GM23248 (cell line): ENCODE measurements at regions not wholly inside any gene's neighbourhood (a gene's known extent, or its start where the extent isn't known, plus 50 kb on each side); places are given as distances from the start of the nearest gene placed in this dataset.

Source experiments
- DNase-seq: peaks from one replicate; pipeline ENCODE4 v3.0.0-alpha.2; 2015
- H2AFZ ChIP-seq: fragments of 200-600 bp; sonication (generic); 2 replicates; pipeline ENCODE4 v1.6.1; 2016; ENCODE audit warnings: antibody characterized with exemption
- H3F3A ChIP-seq: fragments of 200-600 bp; sonication (generic); 2 replicates; pipeline ENCODE4 v1.6.1; 2016; ENCODE audit warnings: mild to moderate bottlenecking, antibody characterized with exemption, mixed run types; ENCODE audit not compliant: insufficient read depth
- H3K27ac ChIP-seq: fragments of 200-600 bp; sonication (generic); 2 replicates; pipeline ENCODE4 v1.5.1; 2016; ENCODE audit warnings: mild to moderate bottlenecking
- H3K27me3 ChIP-seq: fragments of 200-600 bp; sonication (generic); replicated peaks from 2 replicates; pipeline ENCODE4 v1.6.1; 2016; ENCODE audit warnings: mild to moderate bottlenecking; ENCODE audit not compliant: insufficient read depth
- H3K36me3 ChIP-seq: fragments of 200-600 bp; sonication (generic); 2 replicates; pipeline ENCODE4 v1.6.1; 2016; ENCODE audit warnings: low read depth, mild to moderate bottlenecking
- H3K4me1 ChIP-seq: fragments of 200-600 bp; sonication (generic); 2 replicates; pipeline ENCODE4 v1.6.1; 2016; ENCODE audit warnings: mild to moderate bottlenecking; ENCODE audit not compliant: insufficient read depth
- H3K4me2 ChIP-seq: fragments of 200-600 bp; sonication (generic); one replicate; pipeline ENCODE4 v1.6.1; 2016; ENCODE audit warnings: mild to moderate bottlenecking; ENCODE audit not compliant: unreplicated experiment
- H3K4me3 ChIP-seq: fragments of 200-600 bp; sonication (generic); 2 replicates; pipeline ENCODE4 v1.5.1; 2016; ENCODE audit warnings: mild to moderate bottlenecking
- H3K79me2 ChIP-seq: fragments of 200-600 bp; sonication (generic); 2 replicates; pipeline ENCODE4 v1.6.1; 2016; ENCODE audit warnings: mild to moderate bottlenecking; ENCODE audit not compliant: insufficient read depth
- H3K9ac ChIP-seq: fragments of 200-600 bp; sonication (generic); 2 replicates; pipeline ENCODE4 v1.6.1; 2016; ENCODE audit warnings: mild to moderate bottlenecking
- H3K9me2 ChIP-seq: fragments of 200-600 bp; sonication (generic); 2 replicates; pipeline ENCODE4 v1.6.1; 2016; ENCODE audit warnings: mixed run types, mild to moderate bottlenecking, moderate library complexity; ENCODE audit not compliant: insufficient read depth
- H3K9me3 ChIP-seq: fragments of 200-600 bp; sonication (generic); one replicate; pipeline ENCODE4 v1.6.1; 2017; ENCODE audit warnings: low read depth
- H4K20me1 ChIP-seq: fragments of 200-600 bp; sonication (generic); 2 replicates; pipeline ENCODE4 v1.6.0; 2016; ENCODE audit not compliant: insufficient read depth
- EZH2 ChIP-seq: fragments of 200-600 bp; sonication (generic); IDR thresholded peaks from 2 replicates; pipeline ENCODE4 v1.6.1; 2018; ENCODE audit warnings: antibody characterized with exemption, mild to moderate bottlenecking; ENCODE audit not compliant: insufficient read depth, poor library complexity, severe bottlenecking
- EZH2phosphoT487 ChIP-seq: fragments of 200-600 bp; sonication (generic); IDR thresholded peaks from 2 replicates; pipeline ENCODE4 v1.6.1; 2018; ENCODE audit warnings: antibody characterized with exemption, moderate library complexity, mild to moderate bottlenecking, low read depth; ENCODE audit not compliant: insufficient read depth
- WGBS, 2 experiments: methylation state at CpG; one replicate each; pipeline ENCODE4 v1.1.6; 2015 to 2017; ENCODE audit warnings: low lambda C conversion rate in 2 of 2, low coverage in 1 of 2; ENCODE audit errors: missing lambda C conversion rate in 2 of 2; 5-methylcytosine and 5-hydroxymethylcytosine counted together
- in situ Hi-C: fragments of 300-500 bp; cut with MboI; formaldehyde crosslinking; loops from 2 replicates; pipeline ENCODE4 v1.15.0; 2020

DNA sequence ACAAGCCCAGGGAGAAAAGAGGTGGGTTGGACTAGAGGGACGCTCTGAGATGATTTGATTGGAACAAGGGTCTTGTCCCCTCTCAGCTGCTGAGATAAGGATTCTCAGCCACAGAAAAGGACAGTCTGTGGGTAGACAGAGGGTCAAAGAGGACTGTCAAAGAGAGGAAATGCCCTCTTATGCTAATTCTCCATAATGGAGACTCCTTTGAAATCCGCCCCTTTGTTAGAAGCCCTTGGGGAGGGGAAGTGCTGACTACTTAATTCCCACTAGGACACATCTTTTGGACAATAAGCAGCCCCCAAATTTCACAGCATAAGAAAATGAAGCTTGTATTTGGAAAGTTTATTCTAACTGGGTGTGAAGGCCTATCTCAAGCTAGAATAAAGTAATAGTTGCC, 176.6 kb downstream of the KTN1 start:
- H3K27me3 ChIP-seq, result no peaks in the 10 kb centered on the region
- H3K27ac ChIP-seq, result no peak overlapping the region
- H3K9me3 ChIP-seq, result no peaks in the 10 kb centered on the region
- H2AFZ ChIP-seq, result no peak overlapping the region
- in situ Hi-C loops, result no loop called here
- no peak overlapping the region for H3K9ac ChIP-seq
- DNase-seq, result no peak
- TF ChIP-seq EZH2phosphoT487, result no peak
- no peak for TF ChIP-seq EZH2
- H3K79me2 ChIP-seq, result no peaks in the 10 kb centered on the region
- no peak overlapping the region for H3K4me2 ChIP-seq
- 92 to 93% methylated on average over 2 of the region's 2 CpGs for WGBS, 2 experiments
- no peaks in the 10 kb centered on the region for H3K9me2 ChIP-seq
- no peaks in the 10 kb centered on the region for H3F3A ChIP-seq
- H4K20me1 ChIP-seq, result no peaks in the 10 kb centered on the region
- no peaks in the 10 kb centered on the region for H3K36me3 ChIP-seq
- no peak overlapping the region for H3K4me3 ChIP-seq
- H3K4me1 ChIP-seq, result no peaks in the 10 kb centered on the region

DNA sequence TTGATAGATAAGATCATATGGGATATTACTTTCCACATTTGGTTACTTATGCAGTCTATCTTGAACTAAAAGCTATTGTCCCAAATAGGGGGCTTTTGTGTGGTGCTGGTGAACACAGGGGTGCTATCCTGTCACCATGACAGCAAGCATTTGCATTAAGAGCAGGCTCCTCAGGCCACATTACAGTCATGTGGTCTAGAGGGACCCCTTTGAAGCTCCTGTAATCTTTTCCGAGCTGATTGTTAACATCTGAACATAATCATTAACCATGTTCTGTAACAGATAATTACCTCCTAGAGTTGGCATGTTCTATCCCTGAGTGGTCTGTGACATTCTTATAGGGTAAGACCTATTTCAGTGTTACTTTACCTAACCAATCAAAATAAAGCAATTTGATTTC, 178.8 kb downstream of the KTN1 start:
- no peak for DNase-seq
- no peaks in the 10 kb centered on the region for H3K36me3 ChIP-seq
- H3K27me3 ChIP-seq, result no peaks in the 10 kb centered on the region
- no peak overlapping the region for H3K4me2 ChIP-seq
- H3K4me3 ChIP-seq, result no peak overlapping the region
- H2AFZ ChIP-seq, result no peak overlapping the region
- 43 to 47% methylated on average over 1 of the region's 1 CpG for WGBS, 2 experiments
- no peaks in the 10 kb centered on the region for H3K4me1 ChIP-seq
- H3K27ac ChIP-seq, result no peak overlapping the region
- no peaks in the 10 kb centered on the region for H3K9me2 ChIP-seq
- in situ Hi-C loops, result no loop called here
- H3F3A ChIP-seq, result no peaks in the 10 kb centered on the region
- no peak overlapping the region for H3K9ac ChIP-seq
- TF ChIP-seq EZH2phosphoT487, result no peak
- no peak for TF ChIP-seq EZH2
- no peaks in the 10 kb centered on the region for H3K9me3 ChIP-seq
- no peaks in the 10 kb centered on the region for H3K79me2 ChIP-seq
- no peaks in the 10 kb centered on the region for H4K20me1 ChIP-seq

DNA sequence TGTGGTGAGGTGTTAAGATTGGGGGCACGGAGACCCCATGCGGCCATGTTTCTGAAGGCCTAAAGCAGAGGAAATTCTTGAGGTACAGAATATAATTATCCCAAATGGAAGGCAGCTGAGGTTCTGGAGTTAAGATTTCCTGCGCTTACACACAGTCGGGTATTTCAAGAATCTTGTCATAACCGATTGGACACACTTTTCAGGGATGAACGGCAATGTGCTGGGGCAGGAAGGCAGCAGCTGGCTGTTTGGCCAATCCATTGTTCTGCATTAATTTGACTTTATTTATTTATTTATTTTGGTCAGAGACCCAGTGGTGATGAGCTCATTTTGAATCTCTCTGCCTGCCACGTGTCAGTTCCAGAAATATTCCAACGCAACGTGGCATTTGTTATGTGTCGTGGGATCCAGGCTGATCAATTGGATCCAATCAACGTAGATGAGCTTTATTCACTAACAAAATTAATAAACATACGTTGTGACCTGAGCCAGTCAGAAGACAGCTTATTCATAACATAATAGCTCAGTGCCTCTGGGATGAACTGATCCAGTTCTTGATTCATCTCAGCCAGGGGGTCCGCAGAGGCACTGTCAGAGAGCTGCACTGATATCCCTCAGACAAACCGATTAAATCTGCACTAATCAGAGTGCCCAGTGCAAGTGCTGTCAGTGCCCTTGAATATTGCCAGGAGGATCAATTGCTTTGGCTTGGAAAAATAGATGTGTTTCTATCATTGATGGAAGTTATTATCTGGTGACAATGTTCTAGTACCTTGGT, 181.0 kb downstream of the KTN1 start:
- TF ChIP-seq EZH2phosphoT487 (no peak), EZH2 (no peak)
- no peaks in the 10 kb centered on the region for H3K79me2 ChIP-seq
- H3K9ac ChIP-seq, result no peak overlapping the region
- no peaks in the 10 kb centered on the region for H3K36me3 ChIP-seq
- no peak overlapping the region for H3K27ac ChIP-seq
- in situ Hi-C loops, result no loop called here
- no peak for DNase-seq
- 66% methylated on average over 14 of the region's 14 CpGs for WGBS, 2 experiments
- H2AFZ ChIP-seq, result no peak overlapping the region
- H3F3A ChIP-seq, result no peaks in the 10 kb centered on the region
- no peaks in the 10 kb centered on the region for H3K9me3 ChIP-seq
- no peak overlapping the region for H3K4me2 ChIP-seq
- no peaks in the 10 kb centered on the region for H3K4me1 ChIP-seq
- no peaks in the 10 kb centered on the region; the same call in 1 of the 2 replicates for H3K27me3 ChIP-seq
- no peak overlapping the region for H3K4me3 ChIP-seq
- H4K20me1 ChIP-seq, result no peaks in the 10 kb centered on the region
- no peaks in the 10 kb centered on the region for H3K9me2 ChIP-seq

DNA sequence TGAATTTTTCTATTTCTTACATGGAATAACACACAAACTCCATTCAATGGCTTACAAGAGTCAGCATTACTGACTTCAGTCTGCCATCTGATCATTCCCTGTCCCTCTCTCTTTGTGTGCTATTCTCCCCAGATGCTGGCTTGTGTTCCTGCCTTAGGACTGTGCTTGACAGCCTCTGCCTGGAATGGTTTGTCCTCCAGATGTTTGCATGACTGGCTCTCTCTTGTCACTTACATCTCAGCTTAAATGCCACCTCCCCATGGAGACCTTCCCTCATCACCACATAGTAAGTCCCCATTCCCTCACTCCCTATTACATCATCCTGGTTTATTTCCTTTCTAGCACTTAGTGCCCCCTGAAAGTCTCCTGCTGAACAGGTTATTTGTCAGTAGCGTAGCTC, 181.6 kb downstream of the KTN1 start:
- Histone ChIP-seq H3K4me3 (no peak overlapping the region), H3K4me1 (no peaks in the 10 kb centered on the region), H3K9me3 (no peaks in the 10 kb centered on the region), H3K9ac (no peak overlapping the region), H3K27ac (no peak overlapping the region), H3K9me2 (no peaks in the 10 kb centered on the region), H3K27me3 (no peaks in the 10 kb centered on the region; the same call in 1 of the 2 replicates), H3K4me2 (no peak overlapping the region), H3K79me2 (no peaks in the 10 kb centered on the region), H2AFZ (no peak overlapping the region), H4K20me1 (no peaks in the 10 kb centered on the region), H3K36me3 (no peaks in the 10 kb centered on the region), H3F3A (no peaks in the 10 kb centered on the region)
- TF ChIP-seq EZH2phosphoT487, result no peak
- 86 to 92% methylated on average over 1 of the region's 1 CpG for WGBS, 2 experiments
- DNase-seq, result no peak
- in situ Hi-C loops, result no loop called here
